ENCODE measurements at regions not wholly inside any gene's neighbourhood (a gene's known extent, or its start where the extent isn't known, plus 50 kb on each side); places are given as distances from the start of the nearest gene placed in this dataset.

DNA sequence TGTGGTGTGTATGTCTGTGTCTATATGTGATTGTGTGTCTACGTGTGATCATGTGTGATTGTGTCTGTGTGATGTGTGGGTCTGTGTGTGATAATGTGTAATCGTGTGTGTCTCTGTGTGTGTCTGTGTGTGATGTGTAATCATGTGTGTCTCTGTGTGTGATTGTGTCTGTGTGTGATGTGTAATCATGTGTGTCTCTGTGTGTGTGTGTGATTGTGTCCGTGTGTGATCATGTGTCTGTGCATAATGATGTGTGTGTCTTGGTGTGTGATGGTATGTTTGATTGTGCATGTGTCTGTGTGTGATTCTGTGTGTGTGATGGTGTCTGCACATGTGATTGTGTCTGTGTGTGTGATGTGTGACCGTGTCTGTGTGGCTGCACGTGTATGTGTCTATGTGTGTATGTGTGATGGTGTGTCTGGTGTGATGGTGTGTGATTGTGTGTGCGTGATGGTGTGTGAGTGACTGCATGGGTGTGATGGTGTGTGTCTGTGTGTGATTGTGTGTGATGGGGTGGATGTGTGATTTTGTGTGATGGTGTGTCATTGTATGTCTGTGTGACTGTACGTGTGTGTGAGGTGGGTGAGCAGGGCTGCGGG lies 78.9 kb downstream of the RTP5 start:
- H3K4me3 ChIP-seq (ENCODE audit: low read depth, low read length): no peak overlapping the region
- H3K27ac ChIP-seq: no peak overlapping the region
- DNase-seq: no peak
- H3K27me3 ChIP-seq (ENCODE audit: insufficient read depth, low read depth, severe bottlenecking): no peaks in the 10 kb centered on the region
- no peaks in the 10 kb centered on the region for H3K9me3 ChIP-seq (ENCODE audit: severe bottlenecking)
- no peak for TF ChIP-seq CTCF (IDR thresholded peaks at IDR 0.05; ENCODE audit: low read depth, low read length)
- H3K36me3 ChIP-seq: no peaks in the 10 kb centered on the region

GRCh38 chr2:241948901-241949735 lies 79.6 kb downstream of the RTP5 start:
- Histone ChIP-seq H3K27ac (no peak overlapping the region), H3K27me3 (ENCODE audit: insufficient read depth, low read depth, severe bottlenecking) (no peaks in the 10 kb centered on the region), H3K36me3 (no peaks in the 10 kb centered on the region), H3K9me3 (ENCODE audit: severe bottlenecking) (no peaks in the 10 kb centered on the region), H3K4me3 (ENCODE audit: low read depth, low read length) (no peak overlapping the region)
- TF ChIP-seq CTCF (IDR thresholded peaks at IDR 0.05; ENCODE audit: low read depth, low read length): no peak
- no peak for DNase-seq

DNA sequence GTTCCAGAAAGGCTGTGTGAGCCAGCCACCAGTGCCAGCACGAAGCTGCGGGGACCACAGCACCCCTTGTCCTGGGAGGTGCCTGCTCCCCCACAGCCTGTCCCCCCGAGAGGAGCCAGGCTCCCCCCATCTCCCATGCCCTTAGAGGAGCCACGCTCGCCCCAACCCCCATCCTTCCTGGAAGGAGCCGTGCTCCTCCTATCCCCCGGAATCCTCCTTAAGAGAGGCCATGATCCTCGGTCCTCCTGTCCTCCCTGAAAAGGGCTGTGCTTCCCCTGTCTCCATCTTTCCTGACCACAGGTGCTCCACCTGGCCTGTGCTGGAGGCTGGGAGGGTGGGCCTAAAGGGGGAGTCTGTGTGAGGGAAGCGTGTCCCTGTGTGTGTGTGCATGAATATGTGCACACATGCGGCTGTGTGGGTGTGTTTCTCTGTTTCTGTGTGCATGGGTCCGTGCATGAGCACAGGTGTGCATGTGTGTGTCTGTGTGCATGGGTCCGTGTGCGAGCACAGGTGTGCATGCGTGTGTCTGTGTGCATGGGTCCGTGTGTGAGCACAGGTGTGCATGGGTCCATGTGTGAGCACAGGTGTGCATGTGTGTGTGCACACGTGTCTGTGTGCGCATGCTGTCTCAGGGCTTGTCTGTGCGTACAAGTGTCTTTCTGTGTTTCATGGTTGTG lies 80.3 kb downstream of the RTP5 start:
- no peak for DNase-seq
- Histone ChIP-seq H3K9me3 (ENCODE audit: severe bottlenecking) (no peaks in the 10 kb centered on the region), H3K27me3 (ENCODE audit: insufficient read depth, low read depth, severe bottlenecking) (no peaks in the 10 kb centered on the region), H3K36me3 (no peaks in the 10 kb centered on the region), H3K27ac (no peak overlapping the region), H3K4me3 (ENCODE audit: low read depth, low read length) (no peak overlapping the region)
- TF ChIP-seq CTCF (IDR thresholded peaks at IDR 0.05; ENCODE audit: low read depth, low read length): no peak

GRCh38 chr2:241950413-241951315 lies 81.1 kb downstream of the RTP5 start:
- no peaks in the 10 kb centered on the region for H3K9me3 ChIP-seq (ENCODE audit: severe bottlenecking)
- peak; percentile 84 for DNase-seq

More at GRCh38 chr2:241950413-241951315, 81.1 kb downstream of the RTP5 start:
- H3K27ac ChIP-seq: no peak overlapping the region
- peak; percentile 91 for TF ChIP-seq CTCF (IDR thresholded peaks at IDR 0.05; ENCODE audit: low read depth, low read length)
- no peaks in the 10 kb centered on the region for H3K36me3 ChIP-seq
- no peaks in the 10 kb centered on the region for H3K27me3 ChIP-seq (ENCODE audit: insufficient read depth, low read depth, severe bottlenecking)
- no peak overlapping the region for H3K4me3 ChIP-seq (ENCODE audit: low read depth, low read length)

All from WERI-Rb-1 (cell line).